ENCODE measurements at regions not wholly inside any gene's neighbourhood (a gene's known extent, or its start where the extent isn't known, plus 50 kb on each side); places are given as distances from the start of the nearest gene placed in this dataset.

DNA sequence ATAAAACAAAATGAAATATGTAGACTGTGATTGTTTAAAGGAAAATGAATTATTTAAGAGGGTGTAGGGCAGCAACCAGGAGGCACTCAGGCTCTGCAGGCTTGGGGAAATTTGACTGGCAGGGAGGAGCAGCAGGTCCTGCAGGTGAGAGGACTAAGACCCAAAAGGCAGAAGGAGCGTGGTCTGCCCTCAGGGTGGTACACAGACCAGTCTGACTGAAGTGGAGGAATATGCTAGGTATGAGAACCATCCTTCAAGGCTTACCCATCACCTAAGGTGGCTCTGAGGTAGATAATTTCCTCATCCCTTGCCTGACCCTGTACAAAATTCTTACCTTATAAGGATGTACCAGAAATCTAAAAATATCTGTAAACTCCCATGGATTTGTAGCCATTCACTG lies 261.3 kb upstream of the RASGEF1B start:
- TF ChIP-seq, protein P1, sequence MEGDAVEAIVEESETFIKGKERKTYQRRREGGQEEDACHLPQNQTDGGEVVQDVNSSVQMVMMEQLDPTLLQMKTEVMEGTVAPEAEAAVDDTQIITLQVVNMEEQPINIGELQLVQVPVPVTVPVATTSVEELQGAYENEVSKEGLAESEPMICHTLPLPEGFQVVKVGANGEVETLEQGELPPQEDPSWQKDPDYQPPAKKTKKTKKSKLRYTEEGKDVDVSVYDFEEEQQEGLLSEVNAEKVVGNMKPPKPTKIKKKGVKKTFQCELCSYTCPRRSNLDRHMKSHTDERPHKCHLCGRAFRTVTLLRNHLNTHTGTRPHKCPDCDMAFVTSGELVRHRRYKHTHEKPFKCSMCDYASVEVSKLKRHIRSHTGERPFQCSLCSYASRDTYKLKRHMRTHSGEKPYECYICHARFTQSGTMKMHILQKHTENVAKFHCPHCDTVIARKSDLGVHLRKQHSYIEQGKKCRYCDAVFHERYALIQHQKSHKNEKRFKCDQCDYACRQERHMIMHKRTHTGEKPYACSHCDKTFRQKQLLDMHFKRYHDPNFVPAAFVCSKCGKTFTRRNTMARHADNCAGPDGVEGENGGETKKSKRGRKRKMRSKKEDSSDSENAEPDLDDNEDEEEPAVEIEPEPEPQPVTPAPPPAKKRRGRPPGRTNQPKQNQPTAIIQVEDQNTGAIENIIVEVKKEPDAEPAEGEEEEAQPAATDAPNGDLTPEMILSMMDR (IDR thresholded peaks at IDR 0.05) = no peak
- TF ChIP-seq POLR2AphosphoS5 (IDR thresholded peaks at IDR 0.05) = no peak
- no peak for TF ChIP-seq EP300 (IDR thresholded peaks at IDR 0.05)
